Thymus (tissue), 11 donors: ENCODE measurements at regions not wholly inside any gene's neighbourhood (a gene's known extent, or its start where the extent isn't known, plus 50 kb on each side); places are given as distances from the start of the nearest gene placed in this dataset.

Source experiments
- DNase-seq, 9 donors: peaks; one replicate each; pipeline ENCODE4 v3.0.0-alpha.2; 2013; ENCODE audit warnings: low spot score in 9 of 9, low read depth in 6 of 9, missing footprints in 1 of 9
- H3K27ac ChIP-seq, 2 donors: one replicate each; pipeline ENCODE4 v1.5.1; 2013; ENCODE audit warnings: control low read depth in 1 of 2, low read depth in 1 of 2, low read length in 1 of 2, mild to moderate bottlenecking in 1 of 2, moderate library complexity in 1 of 2
- H3K27me3 ChIP-seq, 2 donors: one replicate each; pipeline ENCODE4 v1.5.1; 2013; ENCODE audit warnings: low read length in 1 of 2; ENCODE audit not compliant: control insufficient read depth in 2 of 2, insufficient read depth in 1 of 2
- H3K36me3 ChIP-seq, 2 donors: one replicate each; pipeline ENCODE4 v1.5.1; 2013; ENCODE audit warnings: low read length in 1 of 2, mild to moderate bottlenecking in 1 of 2, moderate library complexity in 1 of 2; ENCODE audit not compliant: control insufficient read depth in 2 of 2, insufficient read depth in 2 of 2
- H3K4me1 ChIP-seq, 2 donors: one replicate each; pipeline ENCODE4 v1.5.1; 2013; ENCODE audit warnings: low read length in 2 of 2; ENCODE audit not compliant: control insufficient read depth in 2 of 2, insufficient read depth in 2 of 2
- H3K4me3 ChIP-seq, 2 donors: one replicate each; pipeline ENCODE4 v1.5.1; 2013; ENCODE audit warnings: low read length in 2 of 2, control low read depth in 1 of 2, mild to moderate bottlenecking in 1 of 2
- H3K9me3 ChIP-seq, 2 donors: one replicate each; pipeline ENCODE4 v1.5.1; 2013; ENCODE audit warnings: low read length in 1 of 2, mild to moderate bottlenecking in 1 of 2; ENCODE audit not compliant: control insufficient read depth in 2 of 2, insufficient read depth in 1 of 2
- WGBS: extraction: QIAGEN DNeasy Blood & Tissue Kit; methylation state at CpG from one replicate; pipeline ENCODE4 v1.1.7; 2013; 5-methylcytosine and 5-hydroxymethylcytosine counted together
- donor health status: healthy.

DNA sequence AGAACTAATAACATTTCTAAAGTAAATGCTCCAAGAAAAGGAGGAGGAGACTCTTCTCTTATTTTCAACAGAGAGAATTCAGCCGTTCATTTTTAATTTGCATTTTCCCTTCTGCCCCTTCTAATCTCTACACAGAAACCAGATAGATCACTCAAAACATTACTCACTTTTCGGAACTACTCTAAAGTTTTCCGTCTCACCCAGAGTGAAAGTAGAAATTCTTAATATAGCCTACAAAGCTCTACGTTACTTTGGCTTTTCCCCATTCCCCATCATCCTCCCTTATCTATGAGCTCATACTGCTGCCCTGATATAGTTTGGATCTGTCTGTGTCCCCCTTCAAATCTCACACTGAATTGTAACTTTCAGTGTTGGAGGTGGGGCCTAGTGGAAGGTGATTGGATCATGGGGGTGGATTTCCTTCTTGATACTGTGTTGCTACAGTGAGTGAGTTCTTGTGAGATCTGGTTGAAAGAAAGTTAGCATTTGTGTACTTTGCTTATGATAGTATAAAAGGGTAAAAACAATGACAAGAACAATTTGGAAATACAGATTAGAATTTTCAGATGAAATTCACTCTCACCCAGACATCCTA lies 188.2 kb downstream of the AMY1C start:
- no peak overlapping the region for H3K27ac ChIP-seq
- no peaks in the 10 kb centered on the region for H3K9me3 ChIP-seq
- H3K36me3 ChIP-seq: no peaks in the 10 kb centered on the region
- no peak for DNase-seq
- no peaks in the 10 kb centered on the region for H3K4me1 ChIP-seq
- no peaks in the 10 kb centered on the region for H3K27me3 ChIP-seq
- 88% methylated on average over 4 of the region's 4 CpGs for WGBS
- H3K4me3 ChIP-seq: no peak overlapping the region

- WGBS: 6% methylated on average over 3 of the region's 3 CpGs
- H3K27ac ChIP-seq: no peak overlapping the region
- no peaks in the 10 kb centered on the region for H3K36me3 ChIP-seq
- H3K4me1 ChIP-seq: no peaks in the 10 kb centered on the region
- no peaks in the 10 kb centered on the region for H3K27me3 ChIP-seq
- H3K4me3 ChIP-seq: no peak overlapping the region
- DNase-seq: no peak
- H3K9me3 ChIP-seq: no peaks in the 10 kb centered on the region
These were observed 191.4 kb downstream of the AMY1C start for GRCh38 chr1:103941086-103941485.

DNA sequence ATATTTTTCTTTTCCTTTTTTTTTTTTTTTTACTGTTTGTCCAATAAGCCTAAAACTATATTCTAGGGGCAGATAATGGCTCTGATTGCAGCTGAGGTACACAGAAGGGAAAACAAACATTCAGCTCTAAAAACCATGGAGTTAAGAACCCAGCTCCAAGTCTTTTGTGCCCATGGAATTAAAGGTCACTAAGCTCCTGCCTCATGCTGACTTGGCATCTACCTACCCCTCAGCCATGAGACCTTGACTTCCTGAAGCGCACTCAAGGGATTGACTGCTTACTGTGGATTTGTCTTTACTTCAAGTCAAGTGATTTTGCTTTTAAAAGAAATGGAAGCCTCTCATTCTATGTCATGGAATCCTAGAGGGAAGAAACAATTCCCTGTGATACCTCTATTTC lies 192.3 kb downstream of the AMY1C start:
- WGBS: 94% methylated on average over 1 of the region's 1 CpG
- H3K27ac ChIP-seq: no peak overlapping the region
- H3K36me3 ChIP-seq: no peaks in the 10 kb centered on the region
- no peaks in the 10 kb centered on the region for H3K27me3 ChIP-seq
- no peaks in the 10 kb centered on the region for H3K9me3 ChIP-seq
- DNase-seq: no peak
- H3K4me1 ChIP-seq: no peaks in the 10 kb centered on the region
- no peak overlapping the region for H3K4me3 ChIP-seq

- Histone ChIP-seq H3K9me3 (no peaks in the 10 kb centered on the region), H3K4me1 (no peaks in the 10 kb centered on the region), H3K27me3 (no peaks in the 10 kb centered on the region), H3K27ac (no peak overlapping the region), H3K36me3 (no peaks in the 10 kb centered on the region), H3K4me3 (no peak overlapping the region)
- DNase-seq: no peak
- WGBS: 77% methylated on average over 3 of the region's 3 CpGs
These were observed 196.1 kb downstream of the AMY1C start for GRCh38 chr1:103945774-103946173.

GRCh38 chr1:103948526-103948925 lies 198.8 kb downstream of the AMY1C start:
- H3K27ac ChIP-seq: no peak overlapping the region
- DNase-seq: no peak
- 55% methylated on average over 3 of the region's 3 CpGs for WGBS
- H3K4me3 ChIP-seq: no peak overlapping the region
- H3K36me3 ChIP-seq: no peaks in the 10 kb centered on the region
- H3K27me3 ChIP-seq: no peaks in the 10 kb centered on the region
- no peaks in the 10 kb centered on the region for H3K9me3 ChIP-seq
- no peaks in the 10 kb centered on the region for H3K4me1 ChIP-seq

GRCh38 chr1:103949779-103950178 lies 200.1 kb downstream of the AMY1C start:
- H3K27me3 ChIP-seq: no peaks in the 10 kb centered on the region
- H3K27ac ChIP-seq: no peak overlapping the region
- no peaks in the 10 kb centered on the region for H3K4me1 ChIP-seq
- no peaks in the 10 kb centered on the region for H3K9me3 ChIP-seq
- no peak for DNase-seq
- H3K4me3 ChIP-seq: no peak overlapping the region
- H3K36me3 ChIP-seq: no peaks in the 10 kb centered on the region

DNA sequence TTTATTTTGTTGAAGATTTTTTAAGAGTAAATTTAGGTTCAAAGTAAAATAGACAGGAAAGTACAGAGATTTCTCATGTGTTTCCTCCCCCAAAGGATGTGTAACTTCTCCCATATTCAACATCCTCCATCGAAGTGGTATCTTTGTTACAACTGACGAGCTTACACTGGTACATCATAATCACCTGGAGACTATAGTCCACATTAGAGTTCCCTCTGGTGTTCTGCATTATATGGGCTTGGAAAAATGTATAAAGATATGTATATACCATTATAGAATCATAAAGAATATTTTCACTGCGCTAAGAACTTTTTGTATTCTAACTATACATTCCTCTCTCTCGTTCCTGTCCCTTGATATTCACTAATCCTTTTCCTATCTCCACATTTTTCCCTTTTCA lies 203.7 kb downstream of the AMY1C start:
- no peaks in the 10 kb centered on the region for H3K36me3 ChIP-seq
- WGBS: 85% methylated on average over 4 of the region's 4 CpGs
- no peak for DNase-seq
- H3K27me3 ChIP-seq: no peaks in the 10 kb centered on the region
- H3K9me3 ChIP-seq: no peaks in the 10 kb centered on the region
- H3K27ac ChIP-seq: no peak overlapping the region
- no peak overlapping the region for H3K4me3 ChIP-seq
- no peaks in the 10 kb centered on the region for H3K4me1 ChIP-seq

GRCh38 chr1:103958699-103959098 lies 209.0 kb downstream of the AMY1C start:
- 55% methylated on average over 1 of the region's 1 CpG for WGBS

GRCh38 chr1:103959565-103959964 lies 209.9 kb downstream of the AMY1C start:
- DNase-seq: no peak
- no peaks in the 10 kb centered on the region for H3K27me3 ChIP-seq

More at GRCh38 chr1:103958699-103959098, 209.0 kb downstream of the AMY1C start:
- Histone ChIP-seq H3K27ac (no peak overlapping the region), H3K9me3 (peaks cover 2 to 18% of the 10 kb centered on the region in 2 donors), H3K27me3 (no peaks in the 10 kb centered on the region), H3K4me3 (no peak overlapping the region), H3K36me3 (no peaks in the 10 kb centered on the region), H3K4me1 (no peaks in the 10 kb centered on the region)
- no peak for DNase-seq

GRCh38 chr1:103960045-103960444 lies 210.3 kb downstream of the AMY1C start:
- Histone ChIP-seq H3K4me3 (no peak overlapping the region), H3K4me1 (no peaks in the 10 kb centered on the region), H3K9me3 (peaks cover 2 to 18% of the 10 kb centered on the region in 2 donors), H3K27ac (no peak overlapping the region), H3K36me3 (no peaks in the 10 kb centered on the region), H3K27me3 (no peaks in the 10 kb centered on the region)
- 93% methylated on average over 3 of the region's 3 CpGs for WGBS
- no peak for DNase-seq

More at GRCh38 chr1:103959565-103959964, 209.9 kb downstream of the AMY1C start:
- WGBS: 90% methylated on average over 4 of the region's 4 CpGs
- Histone ChIP-seq H3K9me3 (peaks cover 2 to 18% of the 10 kb centered on the region in 2 donors), H3K36me3 (no peaks in the 10 kb centered on the region), H3K27ac (no peak overlapping the region), H3K4me1 (no peaks in the 10 kb centered on the region), H3K4me3 (no peak overlapping the region)
